LHCN-M2 (cell line): ENCODE measurements at regions not wholly inside any gene's neighbourhood (a gene's known extent, or its start where the extent isn't known, plus 50 kb on each side); places are given as distances from the start of the nearest gene placed in this dataset.

ENCODE experiments used
- DNase-seq: peaks from one replicate; pipeline ENCODE4 v3.0.0-alpha.2; 2012; ENCODE audit warnings: low read depth

DNA sequence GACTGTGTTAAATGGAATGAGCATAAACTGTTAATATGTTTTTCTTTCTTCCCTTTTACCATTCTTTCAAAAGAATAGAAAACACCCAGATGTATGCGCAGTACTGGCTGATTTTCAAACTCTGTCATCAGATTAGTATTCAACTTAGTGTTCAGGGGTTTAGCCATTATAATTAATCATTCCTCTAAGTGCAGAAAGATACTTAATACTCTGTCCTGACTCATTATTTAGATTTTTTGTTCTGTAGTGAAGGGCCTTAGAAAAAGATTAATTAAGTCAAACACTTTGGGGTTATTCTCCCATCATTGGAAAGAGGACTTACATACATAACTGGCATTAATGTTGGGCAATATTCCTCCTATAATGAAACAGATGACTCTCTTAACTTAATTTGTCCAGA lies 1316.7 kb upstream of the SLC10A2 start:
- DNase-seq = no peak

DNA sequence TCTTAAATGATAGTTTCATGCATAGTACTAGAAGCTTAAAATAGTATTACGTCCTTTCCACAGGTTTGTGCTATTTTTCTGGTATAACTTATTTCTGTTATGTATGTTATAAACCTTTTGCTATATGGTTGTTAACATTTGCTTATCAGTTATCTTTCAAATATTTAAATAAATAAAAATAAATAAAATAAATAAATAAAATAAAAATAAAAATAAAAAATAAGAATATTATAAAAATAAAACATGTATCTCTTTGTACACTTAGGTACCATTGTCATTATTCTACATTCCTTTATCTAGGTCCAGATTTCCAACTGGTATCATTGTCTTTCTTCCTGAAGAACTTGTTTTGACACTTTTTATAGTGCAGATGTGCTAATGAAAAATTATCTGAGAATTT lies 1310.4 kb upstream of the SLC10A2 start:
- no peak for DNase-seq

DNA sequence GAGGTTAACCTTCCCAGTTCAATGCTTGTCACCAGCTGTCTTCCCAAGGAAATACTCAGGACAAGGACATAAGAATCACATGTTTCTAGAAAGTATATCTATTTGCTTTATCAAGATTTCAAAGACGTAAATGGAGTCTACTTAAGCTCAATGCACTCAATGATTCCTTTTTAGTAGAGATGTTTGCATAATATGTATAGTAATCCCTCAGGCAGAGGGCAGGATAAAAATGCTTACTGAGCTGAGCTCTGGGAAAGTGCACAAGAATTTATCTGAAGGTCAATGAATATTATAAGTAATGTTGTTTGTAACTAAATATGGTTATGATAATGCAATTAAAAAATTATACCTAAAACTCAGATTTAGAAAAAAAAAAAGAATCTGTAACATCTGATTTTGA lies 1309.4 kb upstream of the SLC10A2 start:
- no peak for DNase-seq

DNA sequence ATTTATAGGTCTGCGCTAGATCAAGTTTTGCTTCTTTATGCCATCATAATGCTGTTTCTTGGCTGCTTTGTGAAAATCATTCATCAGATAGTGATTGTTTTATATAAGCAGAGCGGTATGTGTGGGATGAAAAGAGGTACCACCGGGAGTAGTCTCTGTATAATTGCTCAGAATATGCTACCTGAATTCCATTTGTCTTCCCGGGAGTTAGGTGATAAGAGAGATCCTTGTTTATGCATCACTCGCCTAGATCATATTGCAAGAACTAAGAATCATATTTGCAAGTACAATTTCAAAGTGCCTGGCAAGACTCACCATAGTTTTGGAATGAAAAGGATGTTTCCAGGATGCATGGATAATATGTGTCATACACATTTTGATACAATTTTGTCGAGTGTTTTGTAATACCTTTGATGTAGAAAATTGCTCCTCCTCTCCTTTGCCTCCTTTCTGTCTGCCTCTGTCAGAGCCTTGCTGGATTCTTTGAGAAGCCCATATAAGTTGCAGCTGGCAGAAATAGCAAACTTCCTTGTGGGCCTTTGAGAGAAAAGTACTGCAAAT lies 1306.0 kb upstream of the SLC10A2 start:
- DNase-seq = no peak

DNA sequence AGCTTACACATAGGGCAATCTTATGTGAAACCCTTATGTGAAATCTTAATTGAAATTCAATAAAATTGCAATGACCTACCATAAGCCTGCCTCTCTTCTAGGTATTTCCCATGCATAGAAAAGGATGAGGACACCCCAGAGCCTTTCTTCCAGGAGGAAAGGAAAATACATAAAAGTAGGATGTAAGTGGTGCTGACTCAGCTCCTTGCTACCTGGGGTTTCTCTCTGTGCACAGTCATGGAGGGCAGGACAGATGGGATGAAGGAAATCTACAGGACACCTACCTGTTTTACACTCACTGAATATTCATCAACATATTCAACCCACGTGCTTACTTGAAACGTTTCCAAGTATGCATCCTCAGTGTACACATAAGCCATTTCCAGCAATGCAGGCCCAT lies 1299.2 kb upstream of the SLC10A2 start:
- no peak for DNase-seq

DNA sequence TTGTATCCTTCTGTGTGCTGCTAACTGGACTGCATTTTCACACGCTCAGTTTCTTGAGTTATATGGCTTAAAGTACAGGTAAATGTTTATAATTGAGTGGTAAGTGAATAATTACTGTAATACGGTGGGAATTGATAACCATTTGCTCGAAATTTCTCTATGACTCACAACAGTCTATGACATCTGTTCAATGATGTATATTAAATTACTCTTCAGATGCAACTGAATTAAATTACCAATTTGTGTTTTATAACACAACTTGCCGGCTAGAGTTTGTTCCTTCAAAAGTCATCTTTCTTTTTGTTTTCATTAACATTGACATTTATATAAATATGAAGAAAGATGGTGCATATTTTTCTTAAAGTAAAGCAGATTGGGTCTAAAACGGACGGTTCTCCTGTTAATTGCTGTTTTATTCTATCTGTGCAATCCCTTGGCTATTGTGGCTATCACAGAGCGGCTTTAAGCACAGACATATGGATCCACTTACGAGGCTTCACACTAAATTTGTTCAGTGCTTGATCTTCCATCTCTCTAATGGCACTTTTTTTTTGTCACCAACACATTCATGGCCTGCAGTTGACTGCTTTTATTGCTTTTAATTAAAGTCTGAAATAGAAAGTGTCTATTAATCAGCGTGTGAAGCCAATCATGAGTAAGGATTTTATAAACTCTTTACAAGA lies 1291.6 kb upstream of the SLC10A2 start:
- no peak for DNase-seq

DNA sequence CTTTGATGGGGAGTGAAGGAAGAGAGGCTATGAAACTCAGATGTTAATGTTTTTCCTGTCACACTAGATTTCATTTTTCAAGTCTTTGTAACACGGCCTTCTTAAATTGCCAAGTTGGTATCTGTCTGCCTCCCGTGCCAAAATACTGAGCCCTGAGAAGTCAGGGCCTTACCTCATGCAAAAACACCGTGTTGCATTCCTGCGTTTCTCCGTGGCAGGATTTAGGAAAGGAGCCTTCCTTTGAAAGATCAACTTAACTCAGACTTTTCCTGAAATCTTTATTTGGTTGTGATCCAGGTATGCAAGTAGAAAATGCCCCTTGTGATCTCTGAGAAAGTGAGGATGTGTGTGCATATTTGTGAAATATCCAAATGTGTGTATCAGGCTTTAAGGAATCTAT lies 1291.0 kb upstream of the SLC10A2 start:
- no peak for DNase-seq

DNA sequence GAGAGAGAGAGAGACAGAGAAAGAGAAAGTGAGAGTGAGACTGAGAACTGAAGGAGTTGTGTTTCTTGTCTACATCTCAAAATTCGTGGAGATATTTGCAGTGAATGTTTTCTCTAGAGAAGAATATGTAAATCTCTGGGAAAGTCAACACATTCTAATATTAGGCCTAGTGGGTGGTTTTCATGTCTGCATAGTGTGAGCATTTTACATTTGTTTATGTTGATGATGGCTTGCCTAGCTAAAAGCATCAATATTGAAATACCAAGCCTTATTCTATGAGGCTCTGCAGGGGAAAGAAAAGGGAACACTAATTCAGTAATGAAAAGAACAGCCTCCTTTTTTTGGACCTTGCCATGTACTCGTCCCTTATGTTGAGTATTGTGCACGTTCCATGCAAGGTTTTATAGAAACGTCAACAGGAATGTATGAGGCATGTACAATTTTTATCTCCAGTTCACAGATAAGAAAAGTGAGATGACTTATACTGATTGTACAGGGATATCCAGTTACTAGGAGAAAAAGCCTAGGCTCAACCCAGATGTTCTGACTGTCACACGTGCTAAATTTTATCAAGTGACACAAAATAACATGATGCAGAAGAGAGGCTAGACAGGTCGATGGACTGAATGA lies 1288.9 kb upstream of the SLC10A2 start:
- DNase-seq = no peak

DNA sequence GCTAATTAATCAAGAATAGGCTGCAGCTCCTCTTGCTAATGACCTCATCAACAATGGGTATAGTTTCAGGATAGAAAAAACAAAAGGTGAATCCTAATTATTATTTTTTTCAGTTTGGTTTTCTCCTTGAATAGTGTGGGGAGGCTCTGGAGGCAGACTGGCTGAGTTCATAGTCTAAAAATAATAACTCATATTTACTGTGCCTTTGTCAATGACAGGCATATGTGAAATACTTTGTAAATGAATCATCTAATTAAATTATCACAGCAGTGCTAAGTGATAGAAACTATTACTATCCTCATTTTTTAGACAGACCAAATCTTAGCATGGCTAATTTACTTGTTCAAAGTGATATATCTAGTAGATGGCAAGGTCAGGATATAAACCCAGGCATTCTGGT lies 1261.0 kb upstream of the SLC10A2 start:
- peak; percentile 17 for DNase-seq

DNA sequence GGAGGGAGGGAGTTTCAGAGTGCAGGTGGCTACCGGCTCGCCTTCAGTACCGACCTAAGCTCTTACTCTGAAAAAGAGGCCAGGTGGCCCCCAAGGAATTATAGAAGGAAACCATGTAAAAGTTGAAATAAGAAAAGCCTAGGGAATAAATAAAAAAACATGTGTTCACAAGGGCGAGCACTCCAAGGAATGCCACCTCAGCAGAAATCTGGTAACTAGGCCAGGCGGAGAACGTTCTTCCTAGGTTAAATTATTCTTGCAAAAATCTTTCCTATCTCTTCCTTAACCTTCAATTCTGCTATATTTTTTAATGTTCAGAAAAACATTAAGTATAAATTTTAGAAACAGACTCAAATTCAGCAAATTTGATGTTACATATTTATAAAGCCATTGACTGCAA lies 1260.3 kb upstream of the SLC10A2 start:
- no peak for DNase-seq

DNA sequence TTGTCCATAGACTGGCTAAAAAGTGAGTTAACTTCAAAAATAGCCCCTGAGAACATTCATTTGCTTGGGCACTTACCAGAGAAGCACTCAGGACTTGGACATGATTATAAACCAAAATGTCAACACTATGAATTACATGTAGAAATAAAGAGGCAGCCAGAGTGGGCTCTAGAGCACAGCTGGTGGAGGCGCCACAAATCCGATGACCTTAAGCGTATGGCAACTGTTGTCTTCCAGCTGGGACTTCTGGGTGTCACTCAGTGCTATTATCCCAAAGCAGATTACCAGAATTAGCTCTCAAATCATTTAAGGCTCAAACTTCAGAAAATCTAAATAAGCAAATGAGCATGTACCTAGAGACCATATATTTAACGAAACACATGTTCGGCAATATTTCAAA lies 1255.5 kb upstream of the SLC10A2 start:
- no peak for DNase-seq

DNA sequence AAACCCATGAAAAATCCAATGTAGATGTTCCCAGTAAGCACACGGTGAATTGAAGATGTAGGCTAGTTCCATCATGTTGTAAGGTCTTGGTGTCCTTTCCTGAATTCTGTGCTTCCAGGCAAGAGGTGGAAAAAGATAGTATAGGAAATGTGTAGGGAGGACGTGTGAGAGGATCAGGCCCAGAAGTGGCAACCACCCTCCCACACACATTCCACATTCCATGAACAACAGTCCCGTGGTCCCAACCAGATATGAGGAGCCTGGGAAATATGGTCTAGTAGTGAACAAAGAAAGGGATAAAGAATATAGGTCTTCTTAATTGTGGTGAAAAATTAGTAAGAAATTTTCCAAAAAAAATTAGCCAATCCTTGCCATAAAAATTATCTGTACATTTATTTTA lies 1254.2 kb upstream of the SLC10A2 start:
- peak; percentile 10 for DNase-seq

DNA sequence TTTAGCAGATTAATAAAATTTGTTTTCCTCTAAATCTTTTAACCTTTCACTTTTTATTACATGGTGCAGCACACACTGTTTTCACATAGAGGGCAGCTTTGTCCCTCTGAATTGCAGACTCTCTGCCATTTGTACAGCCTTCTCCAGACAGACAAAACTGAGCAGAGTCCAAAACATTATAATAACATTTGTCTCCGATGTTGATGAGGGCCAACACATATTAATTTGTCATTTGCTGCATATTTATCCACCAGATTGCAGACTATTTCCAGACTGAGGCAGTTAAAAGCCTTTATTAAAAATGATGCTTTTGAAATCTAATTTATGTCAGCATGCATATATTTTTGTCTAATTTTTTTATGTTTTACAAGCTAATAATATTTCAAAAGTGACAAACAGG lies 1251.9 kb upstream of the SLC10A2 start:
- DNase-seq = peak; percentile 69

DNA sequence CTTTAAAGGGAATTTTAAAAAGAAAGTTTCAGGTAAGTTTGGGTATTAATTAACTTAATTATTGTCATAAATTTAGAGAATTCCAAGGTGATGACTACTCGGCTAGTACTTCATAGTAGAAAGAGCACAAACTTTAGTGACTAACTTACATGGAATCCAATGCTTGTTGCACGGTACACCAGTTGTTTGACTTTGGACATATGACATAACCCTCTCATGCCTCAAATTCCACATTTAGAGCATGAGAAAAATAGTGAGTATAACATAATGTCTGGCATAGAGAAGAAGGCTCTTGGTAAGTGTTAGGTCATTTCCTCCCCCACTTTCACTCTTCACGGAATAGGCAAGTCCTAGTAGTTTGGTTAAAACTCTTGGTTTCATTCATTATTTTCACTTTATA lies 1249.4 kb upstream of the SLC10A2 start:
- peak; percentile 96 for DNase-seq

DNA sequence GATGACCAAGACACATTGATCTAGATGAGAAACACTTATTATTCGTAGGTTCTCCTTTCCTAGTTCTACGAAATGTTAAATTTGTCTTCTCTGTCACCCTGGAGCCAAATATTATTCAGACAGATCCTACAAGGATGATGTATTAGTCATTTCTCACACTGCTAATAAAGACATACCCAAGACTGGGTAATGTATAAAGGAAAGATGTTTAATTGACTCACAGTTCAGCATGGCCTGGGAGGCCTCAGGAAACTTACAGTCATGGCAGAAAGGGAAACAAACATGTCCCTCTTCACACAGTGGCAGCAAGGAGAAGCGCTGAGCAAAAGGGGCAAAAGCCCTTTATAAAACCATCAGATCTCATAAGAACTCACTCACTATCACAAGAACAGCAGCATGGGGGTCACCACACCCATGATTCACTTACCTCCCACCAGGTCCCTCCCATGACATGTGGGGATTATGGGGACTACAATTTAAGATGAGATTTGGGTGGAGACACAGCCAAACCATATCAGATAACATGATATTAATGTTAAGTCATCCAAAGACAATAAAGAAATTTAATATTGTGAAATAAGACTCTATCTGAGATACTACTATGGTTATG lies 1248.8 kb upstream of the SLC10A2 start:
- peak; percentile 52 for DNase-seq

DNA sequence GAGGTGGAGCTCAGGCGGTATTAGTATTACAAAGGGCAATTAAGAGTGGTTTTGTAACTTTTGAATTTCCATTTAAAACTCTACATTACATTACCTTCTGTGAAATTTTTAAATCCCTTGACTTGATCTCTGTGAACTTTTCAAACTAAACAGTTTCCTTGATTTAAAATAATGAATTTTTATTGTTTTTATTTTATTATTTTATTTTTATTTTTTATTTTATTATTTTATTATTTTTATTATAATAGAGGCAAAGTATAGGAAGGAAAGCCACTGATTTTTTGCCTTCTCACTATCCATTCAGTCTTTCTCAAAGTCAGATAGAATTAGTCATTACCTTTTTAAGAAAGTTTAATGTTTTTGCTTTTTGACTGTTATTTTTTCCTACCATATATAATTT lies 1248.1 kb upstream of the SLC10A2 start:
- no peak for DNase-seq

DNA sequence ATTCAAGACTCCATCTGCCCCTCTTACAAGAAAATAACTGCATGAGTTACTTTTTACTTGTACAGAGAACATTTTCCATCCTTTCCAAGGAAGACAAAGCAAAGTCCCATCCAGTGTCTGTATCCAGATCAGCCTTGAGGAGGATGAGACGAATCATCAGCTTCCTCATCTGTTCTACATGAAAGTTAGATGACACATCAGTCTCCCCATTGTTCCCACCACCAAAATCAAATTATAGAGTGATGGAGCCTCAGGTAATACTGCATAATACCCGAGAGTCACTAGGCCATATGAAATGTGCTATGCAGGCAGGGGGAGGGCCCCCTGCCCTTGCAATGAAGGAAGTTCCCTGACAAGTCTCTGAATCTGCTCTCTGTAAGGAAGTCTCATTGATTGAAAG lies 1244.6 kb upstream of the SLC10A2 start:
- DNase-seq = no peak

DNA sequence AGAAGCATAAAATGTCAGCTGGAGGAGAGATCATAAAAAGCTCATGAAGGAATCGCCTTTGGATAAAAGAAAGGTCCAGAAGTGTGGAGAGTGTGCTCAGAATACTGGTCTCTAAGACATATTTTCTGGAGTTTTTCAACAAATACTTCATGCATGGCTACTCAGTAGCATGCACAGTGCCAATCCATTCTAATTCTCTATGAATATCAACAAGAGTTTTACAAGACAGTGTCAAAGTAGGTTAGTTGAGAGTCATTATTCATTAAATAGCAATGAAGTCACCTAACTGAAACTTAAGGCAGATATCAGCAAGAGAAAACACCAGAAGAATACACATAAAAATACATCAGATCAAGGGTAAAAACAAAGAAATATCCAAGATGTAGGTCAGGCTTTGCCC lies 1243.2 kb upstream of the SLC10A2 start:
- no peak for DNase-seq

DNA sequence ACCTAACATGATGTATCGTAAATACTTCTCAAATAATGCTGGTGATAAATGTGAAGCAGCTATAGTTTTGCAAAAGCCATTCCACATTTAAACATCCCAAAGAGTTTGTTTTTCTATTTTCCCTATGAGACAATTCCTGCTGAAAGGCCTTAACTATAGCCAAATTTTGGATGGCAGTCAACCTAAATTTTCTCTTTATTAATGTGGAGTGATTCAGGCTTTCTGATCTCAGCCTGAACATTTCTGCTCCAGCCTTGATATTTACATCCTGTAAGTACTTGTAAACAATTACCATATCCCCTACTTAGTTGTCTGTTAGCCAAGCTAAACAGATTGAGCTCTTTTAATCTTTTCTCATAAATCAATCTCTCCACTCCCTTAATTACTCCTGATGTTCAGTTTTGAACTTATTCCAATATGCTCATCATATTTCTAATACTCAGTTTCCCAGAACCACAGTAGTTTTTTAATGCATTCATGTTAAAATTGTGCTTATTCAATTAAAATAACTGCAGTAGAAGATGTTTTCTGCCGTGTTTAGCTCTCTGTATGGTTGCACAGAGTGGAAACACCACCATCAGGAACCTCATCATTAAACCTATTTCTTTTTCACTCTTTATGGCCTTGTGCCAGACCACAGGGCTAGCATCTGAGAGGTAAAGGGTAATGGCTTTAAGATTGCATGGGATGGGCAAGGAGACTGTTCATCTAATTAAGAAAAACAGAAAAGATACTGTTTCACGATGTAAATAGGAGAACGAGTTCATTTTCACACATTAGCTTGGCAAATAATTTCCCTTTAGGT lies 1235.2 kb upstream of the SLC10A2 start:
- DNase-seq = no peak

DNA sequence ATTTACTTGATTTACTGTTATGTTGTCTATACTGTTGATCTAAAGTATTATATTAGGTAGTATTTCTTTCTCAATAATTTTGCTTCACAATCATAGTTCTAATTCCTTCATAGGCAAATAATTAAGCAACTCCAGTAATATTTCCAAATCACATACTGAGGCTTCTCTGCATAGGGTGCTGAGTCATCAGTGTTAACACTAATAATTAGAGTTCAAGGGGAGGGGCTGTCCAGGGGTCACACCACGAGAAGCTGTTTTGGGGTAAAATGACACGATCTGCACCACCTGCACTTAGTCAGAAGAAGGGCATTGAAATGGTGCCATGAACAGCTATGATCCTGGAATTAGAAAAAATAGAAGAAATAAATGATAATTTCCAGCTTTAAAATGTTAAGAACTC lies 1230.9 kb upstream of the SLC10A2 start:
- no peak for DNase-seq

DNA sequence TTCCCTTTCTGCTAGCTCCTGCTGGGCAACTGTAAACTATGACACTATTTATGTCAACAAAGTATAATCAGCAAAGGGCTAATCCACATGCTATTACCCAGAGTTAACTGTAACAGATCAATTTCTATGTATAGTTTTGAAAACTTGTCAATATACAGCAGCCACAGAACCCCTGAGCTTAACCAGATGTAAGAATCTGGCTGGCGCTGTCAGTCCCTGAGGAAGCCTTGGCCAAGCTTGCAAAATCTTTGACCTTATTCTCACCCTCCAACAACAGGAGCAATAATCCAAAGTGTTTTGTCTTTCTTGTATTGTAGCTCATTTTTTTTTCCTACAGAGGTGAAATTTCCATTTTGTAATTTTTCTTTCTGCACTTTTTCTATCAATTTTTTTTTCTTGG lies 1230.1 kb upstream of the SLC10A2 start:
- DNase-seq = no peak

DNA sequence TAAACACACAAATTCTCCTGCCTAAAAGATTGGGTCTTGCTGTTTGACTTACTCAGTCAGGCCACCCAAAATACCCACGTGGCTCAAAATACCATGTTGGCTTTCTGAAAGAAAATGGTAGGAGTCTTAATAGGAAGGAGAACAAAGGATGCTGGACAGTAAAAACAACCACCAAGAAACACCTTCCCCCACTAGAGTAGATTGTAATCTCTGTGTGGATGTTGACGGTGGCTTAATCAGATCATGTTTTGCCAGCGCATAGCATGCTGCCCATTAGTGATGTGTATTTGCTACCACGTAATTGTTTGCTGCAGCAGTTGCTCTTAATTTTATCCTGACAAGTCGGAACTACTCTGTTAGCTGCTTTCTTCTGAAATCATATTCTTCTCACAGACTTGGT lies 1229.3 kb upstream of the SLC10A2 start:
- DNase-seq = no peak
